Loucy (cell line): ENCODE measurements at regions not wholly inside any gene's neighbourhood (a gene's known extent, or its start where the extent isn't known, plus 50 kb on each side); places are given as distances from the start of the nearest gene placed in this dataset.
A peak's percentile ranks its signal among the peaks of the same experiment; 100 is the strongest.

ENCODE experiments used
- H2AFZ ChIP-seq: fragments of 200-600 bp; sonication (generic); 2 replicates; pipeline ENCODE4 v1.6.0; 2016; ENCODE audit warnings: antibody characterized with exemption, mild to moderate bottlenecking, low read length, moderate library complexity
- H3F3A ChIP-seq: fragments of 200-600 bp; 2 replicates; pipeline ENCODE4 v1.6.0; 2016; ENCODE audit warnings: antibody characterized with exemption, low read depth, mild to moderate bottlenecking
- H3K27me3 ChIP-seq: fragments of 200-600 bp; sonication (generic); 2 replicates; pipeline ENCODE4 v1.6.1; 2014; ENCODE audit warnings: low read length, mild to moderate bottlenecking; ENCODE audit not compliant: insufficient read depth, poor library complexity, severe bottlenecking
- H3K36me3 ChIP-seq: fragments of 200-600 bp; sonication (generic); 2 replicates; pipeline ENCODE4 v1.6.1; 2016; ENCODE audit warnings: low read length; ENCODE audit not compliant: insufficient read depth
- H3K4me1 ChIP-seq: fragments of 200-600 bp; sonication (generic); 2 replicates; pipeline ENCODE4 v1.5.1; 2014; ENCODE audit warnings: low read length, mild to moderate bottlenecking; ENCODE audit not compliant: insufficient read depth, poor library complexity, severe bottlenecking
- H3K4me2 ChIP-seq: fragments of 200-600 bp; sonication (generic); 2 replicates; pipeline ENCODE4 v1.6.0; 2014; ENCODE audit warnings: antibody characterized with exemption, low read length, low read depth, mild to moderate bottlenecking; ENCODE audit not compliant: poor library complexity, severe bottlenecking
- H3K4me3 ChIP-seq: fragments of 200-600 bp; sonication (generic); 2 replicates; pipeline ENCODE4 v1.5.1; 2014; ENCODE audit warnings: low read length, mild to moderate bottlenecking, mixed read lengths; ENCODE audit not compliant: poor library complexity, severe bottlenecking
- H3K79me2 ChIP-seq: fragments of 200-600 bp; sonication (generic); 2 replicates; pipeline ENCODE4 v1.6.1; 2014; ENCODE audit warnings: low read length; ENCODE audit not compliant: insufficient read depth
- H3K9ac ChIP-seq: fragments of 200-600 bp; sonication (generic); 2 replicates; pipeline ENCODE4 v1.6.0; 2014; ENCODE audit warnings: mild to moderate bottlenecking, low read depth, low read length, moderate library complexity; ENCODE audit not compliant: poor library complexity, severe bottlenecking
- H3K9me2 ChIP-seq: fragments of 200-600 bp; sonication (generic); replicated peaks from 2 replicates; pipeline ENCODE4 v1.6.1; 2016; ENCODE audit warnings: low read depth, low read length, mixed read lengths
- H3K9me3 ChIP-seq: fragments of 200-600 bp; sonication (generic); 2 replicates; pipeline ENCODE4 v1.6.1; 2014; ENCODE audit warnings: mild to moderate bottlenecking, antibody characterized with exemption, low read length, low read depth; ENCODE audit not compliant: insufficient read depth
- H4K20me1 ChIP-seq: fragments of 200-600 bp; sonication (generic); 2 replicates; pipeline ENCODE4 v1.6.0; 2014; ENCODE audit warnings: antibody characterized with exemption, low read length, mild to moderate bottlenecking; ENCODE audit not compliant: insufficient read depth, poor library complexity, severe bottlenecking
- EZH2phosphoT487 ChIP-seq: fragments of 200-600 bp; IDR thresholded peaks from 2 replicates; pipeline ENCODE4 v1.6.1; 2018; ENCODE audit warnings: antibody characterized with exemption, mild to moderate bottlenecking, moderate library complexity, borderline replicate concordance
- TF ChIP-seq, protein P1 (sequence below): fragments of 200-600 bp; sonication (generic); conservative IDR thresholded peaks from 2 replicates; pipeline ENCODE4 v1.5.1; 2014; ENCODE audit warnings: mild to moderate bottlenecking, antibody characterized with exemption, low read length

DNA sequence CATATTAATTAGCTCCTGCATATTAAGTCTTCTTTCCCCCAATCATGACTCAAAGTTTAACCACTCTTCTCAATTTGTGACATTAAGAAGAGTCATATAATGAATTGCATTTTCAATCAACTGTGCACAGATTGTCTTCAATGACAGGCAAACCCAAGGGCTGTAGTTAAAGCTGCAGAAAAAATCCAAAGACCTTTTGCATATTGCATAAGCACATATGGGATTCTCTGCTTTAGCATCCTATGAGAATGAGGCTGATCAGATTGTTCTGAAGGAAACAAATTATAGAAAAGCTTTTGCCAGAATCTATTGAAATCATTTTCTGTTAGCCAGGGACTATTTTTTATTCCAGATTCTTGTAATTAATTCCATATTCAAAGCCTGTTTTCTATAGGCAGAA, 112.3 kb downstream of the FAM170A start:
- Histone ChIP-seq H3K27me3 (no peaks in the 10 kb centered on the region), H3K9me3 (no peaks in the 10 kb centered on the region), H3K4me3 (no peak overlapping the region), H3K9me2 (no peaks in the 10 kb centered on the region), H2AFZ (no peak overlapping the region), H3F3A (no peaks in the 10 kb centered on the region), H3K4me1 (no peaks in the 10 kb centered on the region), H3K36me3 (no peaks in the 10 kb centered on the region), H4K20me1 (no peaks in the 10 kb centered on the region), H3K9ac (no peak overlapping the region), H3K79me2 (no peaks in the 10 kb centered on the region), H3K4me2 (no peak overlapping the region)
- TF ChIP-seq, protein P1, sequence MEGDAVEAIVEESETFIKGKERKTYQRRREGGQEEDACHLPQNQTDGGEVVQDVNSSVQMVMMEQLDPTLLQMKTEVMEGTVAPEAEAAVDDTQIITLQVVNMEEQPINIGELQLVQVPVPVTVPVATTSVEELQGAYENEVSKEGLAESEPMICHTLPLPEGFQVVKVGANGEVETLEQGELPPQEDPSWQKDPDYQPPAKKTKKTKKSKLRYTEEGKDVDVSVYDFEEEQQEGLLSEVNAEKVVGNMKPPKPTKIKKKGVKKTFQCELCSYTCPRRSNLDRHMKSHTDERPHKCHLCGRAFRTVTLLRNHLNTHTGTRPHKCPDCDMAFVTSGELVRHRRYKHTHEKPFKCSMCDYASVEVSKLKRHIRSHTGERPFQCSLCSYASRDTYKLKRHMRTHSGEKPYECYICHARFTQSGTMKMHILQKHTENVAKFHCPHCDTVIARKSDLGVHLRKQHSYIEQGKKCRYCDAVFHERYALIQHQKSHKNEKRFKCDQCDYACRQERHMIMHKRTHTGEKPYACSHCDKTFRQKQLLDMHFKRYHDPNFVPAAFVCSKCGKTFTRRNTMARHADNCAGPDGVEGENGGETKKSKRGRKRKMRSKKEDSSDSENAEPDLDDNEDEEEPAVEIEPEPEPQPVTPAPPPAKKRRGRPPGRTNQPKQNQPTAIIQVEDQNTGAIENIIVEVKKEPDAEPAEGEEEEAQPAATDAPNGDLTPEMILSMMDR, result no peak
- no peak for TF ChIP-seq EZH2phosphoT487

DNA sequence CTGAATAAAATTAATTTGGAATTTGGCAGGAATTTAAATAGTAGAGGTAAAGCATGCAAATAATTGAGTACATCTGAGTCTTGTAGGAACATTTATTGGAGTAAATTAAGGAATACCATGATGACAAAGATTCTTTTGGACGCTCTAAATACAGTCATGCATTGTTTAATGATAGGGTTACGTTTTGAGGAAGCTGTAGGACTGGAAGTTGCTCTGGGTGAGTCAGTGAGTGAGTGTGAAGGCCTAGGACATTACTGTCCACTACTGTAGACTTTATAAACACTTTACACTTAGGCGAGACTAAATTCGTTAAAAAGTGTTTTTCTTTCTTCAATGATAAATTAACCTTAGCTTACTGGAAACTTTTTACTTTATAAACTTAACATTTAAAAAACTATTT, 113.0 kb downstream of the FAM170A start:
- Histone ChIP-seq H3K4me2 (no peak overlapping the region), H3K4me3 (no peak overlapping the region), H3K27me3 (no peaks in the 10 kb centered on the region), H3K79me2 (no peaks in the 10 kb centered on the region), H3K9me2 (no peaks in the 10 kb centered on the region), H3K36me3 (no peaks in the 10 kb centered on the region), H2AFZ (no peak overlapping the region), H3K9me3 (no peaks in the 10 kb centered on the region), H3K9ac (no peak overlapping the region), H3K4me1 (no peaks in the 10 kb centered on the region), H4K20me1 (no peaks in the 10 kb centered on the region), H3F3A (no peaks in the 10 kb centered on the region)
- no peak for TF ChIP-seq EZH2phosphoT487
- TF ChIP-seq, protein P1, result no peak

DNA sequence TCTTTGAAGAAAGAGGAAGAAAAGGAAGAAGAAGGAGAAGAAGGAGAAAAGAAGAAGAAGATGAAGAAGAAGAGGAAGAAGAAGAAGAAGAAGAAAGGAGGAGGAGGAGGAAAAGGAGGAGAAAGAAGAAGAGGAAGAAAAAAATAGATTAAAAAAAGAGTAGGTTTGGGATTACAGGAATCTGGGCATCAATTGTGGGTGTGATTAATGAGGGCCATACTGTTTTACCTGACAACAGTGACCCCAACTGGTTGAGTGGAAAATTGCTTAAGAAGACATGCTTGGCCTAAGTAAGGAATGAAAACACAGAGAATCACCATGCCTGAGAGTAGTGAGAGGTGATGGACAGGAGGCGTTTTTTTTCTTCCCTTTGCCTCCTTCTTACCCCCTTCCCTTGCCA, 114.6 kb downstream of the FAM170A start:
- Histone ChIP-seq H3K9me3 (no peaks in the 10 kb centered on the region), H3K9me2 (no peaks in the 10 kb centered on the region), H3K4me3 (no peak overlapping the region), H3K36me3 (no peaks in the 10 kb centered on the region), H3K27me3 (no peaks in the 10 kb centered on the region), H4K20me1 (no peaks in the 10 kb centered on the region), H3K4me1 (no peaks in the 10 kb centered on the region), H3K4me2 (no peak overlapping the region), H3K79me2 (no peaks in the 10 kb centered on the region), H2AFZ (no peak overlapping the region), H3F3A (no peaks in the 10 kb centered on the region), H3K9ac (no peak overlapping the region)
- TF ChIP-seq, protein P1, result peak; percentile 63
- TF ChIP-seq EZH2phosphoT487, result no peak
